GM12864 (cell line): ENCODE measurements at regions not wholly inside any gene's neighbourhood (a gene's known extent, or its start where the extent isn't known, plus 50 kb on each side); places are given as distances from the start of the nearest gene placed in this dataset.

Source experiments
- DNase-seq: peaks from one replicate; pipeline ENCODE4 v3.0.0-alpha.2; 2011; ENCODE audit warnings: low read depth
- H3K4me3 ChIP-seq: 2 replicates; pipeline ENCODE4 v1.5.1; 2011; ENCODE audit warnings: mild to moderate bottlenecking, low read depth, low read length, control low read depth
- TF ChIP-seq, protein P1 (sequence below): IDR thresholded peaks from 2 replicates; pipeline ENCODE4 v1.5.1; 2011; ENCODE audit warnings: low read depth, mild to moderate bottlenecking, moderate library complexity, low read length, control low read depth, inconsistent platforms; ENCODE audit errors: missing control alignments

DNA sequence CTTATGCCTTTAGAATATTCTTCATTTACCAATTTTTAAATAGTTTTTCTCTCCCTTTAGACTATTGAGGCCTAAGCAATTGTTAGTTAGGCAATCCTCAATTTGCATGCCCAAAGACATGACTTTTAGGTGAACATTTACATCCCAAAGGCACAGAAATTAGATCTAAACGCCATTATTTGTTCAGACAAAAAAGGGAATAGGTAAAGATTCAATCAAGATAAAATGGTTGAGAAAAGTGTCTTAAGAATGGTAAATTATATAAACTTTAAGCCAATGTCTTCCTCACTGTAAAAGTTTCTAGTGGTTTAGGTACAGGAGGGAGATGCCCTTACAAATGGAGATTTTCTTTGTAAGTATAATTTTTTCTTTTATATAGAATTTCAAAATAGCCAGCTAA, 50.2 kb upstream of the MME start:
- DNase-seq = no peak
- TF ChIP-seq, protein P1, sequence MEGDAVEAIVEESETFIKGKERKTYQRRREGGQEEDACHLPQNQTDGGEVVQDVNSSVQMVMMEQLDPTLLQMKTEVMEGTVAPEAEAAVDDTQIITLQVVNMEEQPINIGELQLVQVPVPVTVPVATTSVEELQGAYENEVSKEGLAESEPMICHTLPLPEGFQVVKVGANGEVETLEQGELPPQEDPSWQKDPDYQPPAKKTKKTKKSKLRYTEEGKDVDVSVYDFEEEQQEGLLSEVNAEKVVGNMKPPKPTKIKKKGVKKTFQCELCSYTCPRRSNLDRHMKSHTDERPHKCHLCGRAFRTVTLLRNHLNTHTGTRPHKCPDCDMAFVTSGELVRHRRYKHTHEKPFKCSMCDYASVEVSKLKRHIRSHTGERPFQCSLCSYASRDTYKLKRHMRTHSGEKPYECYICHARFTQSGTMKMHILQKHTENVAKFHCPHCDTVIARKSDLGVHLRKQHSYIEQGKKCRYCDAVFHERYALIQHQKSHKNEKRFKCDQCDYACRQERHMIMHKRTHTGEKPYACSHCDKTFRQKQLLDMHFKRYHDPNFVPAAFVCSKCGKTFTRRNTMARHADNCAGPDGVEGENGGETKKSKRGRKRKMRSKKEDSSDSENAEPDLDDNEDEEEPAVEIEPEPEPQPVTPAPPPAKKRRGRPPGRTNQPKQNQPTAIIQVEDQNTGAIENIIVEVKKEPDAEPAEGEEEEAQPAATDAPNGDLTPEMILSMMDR = no peak
- no peak overlapping the region for H3K4me3 ChIP-seq

DNA sequence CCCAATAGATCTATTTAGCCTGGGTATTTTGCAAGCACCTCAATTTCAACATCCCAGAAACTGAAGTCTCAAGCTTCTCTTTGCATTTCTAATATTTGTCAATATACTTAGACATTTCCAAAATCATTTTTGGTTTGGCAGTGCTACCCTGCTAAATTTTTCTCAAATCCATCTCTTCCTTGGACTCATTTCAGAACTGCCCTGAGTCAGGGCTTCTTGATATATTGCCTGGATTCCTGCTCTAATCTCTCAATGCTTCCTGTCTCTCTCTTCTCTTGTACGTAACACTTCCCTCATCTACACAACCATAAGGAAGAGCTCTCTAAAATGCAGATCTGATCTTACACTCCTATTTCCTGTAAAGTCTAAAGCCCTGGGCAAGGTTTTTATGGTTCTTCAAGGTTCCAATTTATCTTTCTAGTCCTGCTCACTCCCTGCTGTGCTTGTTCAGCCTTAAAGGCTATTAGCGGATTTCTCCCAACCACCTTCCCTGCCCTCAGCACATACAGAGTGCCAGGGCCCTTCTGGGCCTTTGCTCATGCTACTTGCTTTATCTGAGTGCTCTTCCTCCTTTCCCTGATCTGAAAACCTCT, 53.0 kb upstream of the MME start:
- TF ChIP-seq, protein P1 = no peak
- DNase-seq = no peak
- H3K4me3 ChIP-seq = no peak overlapping the region

DNA sequence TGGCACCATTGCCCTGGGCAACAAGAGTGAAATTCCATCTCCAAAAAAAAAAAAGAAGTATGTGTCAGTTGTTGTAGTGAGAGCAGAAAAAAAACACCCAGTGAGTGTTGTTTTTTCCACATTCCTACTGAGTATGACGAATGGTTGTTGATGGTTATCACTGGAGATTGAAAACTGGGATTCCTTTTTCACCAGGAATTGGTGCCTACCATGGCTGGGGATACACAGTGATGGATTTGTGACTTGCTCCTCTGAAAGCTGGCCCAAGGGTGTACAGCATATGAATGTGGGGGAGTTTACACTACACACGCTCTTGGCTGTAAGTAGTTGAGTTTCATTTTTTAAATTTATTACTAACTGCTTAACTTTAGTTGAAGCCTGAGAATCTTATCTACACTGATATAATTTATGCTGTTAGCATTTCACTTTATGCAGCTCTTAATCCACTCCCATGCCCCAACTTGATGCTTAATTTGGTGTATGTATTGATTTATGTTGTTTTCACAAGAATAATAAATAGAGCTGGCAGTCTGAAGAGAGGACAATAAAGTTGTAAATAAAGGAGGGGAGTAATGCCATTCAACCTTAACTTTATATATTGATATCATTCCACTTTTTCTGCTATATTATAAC, 56.0 kb upstream of the MME start:
- TF ChIP-seq, protein P1 = no peak
- no peak for DNase-seq

DNA sequence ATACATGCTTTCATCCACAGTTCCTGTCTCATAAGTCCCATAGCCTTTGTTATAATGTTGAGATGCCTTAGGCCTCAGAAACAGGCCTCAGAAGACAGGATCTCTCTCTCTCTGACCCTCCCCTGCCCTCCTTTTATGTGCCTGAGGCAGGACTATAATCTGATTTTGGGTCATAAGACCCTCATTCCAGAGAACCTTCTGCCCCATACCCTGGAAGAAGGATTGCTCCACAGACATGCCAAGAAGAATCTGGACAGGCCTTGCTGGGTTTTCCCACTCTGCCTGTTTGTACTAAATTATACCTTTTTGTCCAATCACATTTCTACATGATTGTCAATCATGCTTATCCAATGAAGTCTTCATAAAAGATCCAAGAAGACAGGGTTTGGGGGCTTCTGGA, 57.2 kb upstream of the MME start:
- no peak for DNase-seq
- TF ChIP-seq, protein P1 = no peak
- no peak overlapping the region for H3K4me3 ChIP-seq

More for the DNA sequence above, 56.0 kb upstream of the MME start:
- no peak overlapping the region for H3K4me3 ChIP-seq

DNA sequence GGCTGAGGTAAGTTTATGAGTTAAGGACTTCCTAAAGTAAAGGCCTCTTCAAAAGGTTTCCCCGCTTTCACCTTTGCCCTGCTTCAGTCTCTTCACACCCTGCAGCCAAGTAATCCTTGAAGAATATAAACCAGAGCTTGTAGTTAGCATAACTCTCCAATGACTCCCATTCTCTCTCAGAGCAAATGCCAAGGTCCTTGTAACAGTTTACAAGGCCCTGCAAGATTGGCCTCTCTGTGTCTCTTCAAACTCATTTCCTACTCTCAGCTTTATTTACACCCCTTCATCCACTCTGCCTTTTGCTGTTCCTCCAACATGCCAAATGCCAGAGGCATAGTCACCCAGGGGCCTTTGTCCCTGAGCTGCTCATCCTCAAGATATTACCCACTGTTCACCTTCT, 60.5 kb upstream of the MME start:
- H3K4me3 ChIP-seq = no peak overlapping the region
- DNase-seq = no peak
- TF ChIP-seq, protein P1 = no peak

DNA sequence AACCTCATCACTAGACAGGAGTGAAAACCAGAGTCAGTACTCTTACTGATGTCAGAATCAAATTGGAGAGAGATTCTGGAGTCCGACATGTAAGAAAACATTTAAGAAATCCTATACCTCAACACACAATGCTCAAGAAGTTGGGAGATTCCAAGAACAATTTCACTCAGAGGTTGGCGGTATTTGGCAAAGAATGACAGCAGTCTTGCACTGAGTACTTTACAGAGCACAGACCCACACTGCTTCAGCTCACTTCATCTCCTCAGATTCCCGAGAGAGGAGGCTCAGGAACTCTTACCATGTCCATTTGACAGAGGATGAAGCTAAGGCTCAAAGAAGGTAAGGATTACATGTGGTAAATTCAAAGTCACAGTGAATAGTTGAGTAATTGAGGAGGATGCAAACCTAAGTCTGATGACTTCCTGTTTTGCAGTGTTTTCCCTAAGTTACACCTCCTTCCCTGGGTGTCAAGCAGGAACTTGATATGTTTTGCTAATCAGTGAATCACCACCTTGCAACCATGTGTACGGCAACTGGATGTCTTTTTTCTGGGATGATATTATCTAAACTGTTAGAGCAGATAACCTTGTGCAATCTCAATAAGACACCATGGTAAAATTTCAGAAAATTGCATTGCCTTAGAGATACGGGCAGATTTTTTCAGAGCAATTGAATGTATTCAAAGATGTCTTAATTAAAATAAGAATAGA, 61.3 kb upstream of the MME start:
- TF ChIP-seq, protein P1 = no peak
- DNase-seq = no peak

More for the DNA sequence above, 61.3 kb upstream of the MME start:
- no peak overlapping the region for H3K4me3 ChIP-seq
